ENCODE measurements at regions not wholly inside any gene's neighbourhood (a gene's known extent, or its start where the extent isn't known, plus 50 kb on each side); places are given as distances from the start of the nearest gene placed in this dataset.

DNA sequence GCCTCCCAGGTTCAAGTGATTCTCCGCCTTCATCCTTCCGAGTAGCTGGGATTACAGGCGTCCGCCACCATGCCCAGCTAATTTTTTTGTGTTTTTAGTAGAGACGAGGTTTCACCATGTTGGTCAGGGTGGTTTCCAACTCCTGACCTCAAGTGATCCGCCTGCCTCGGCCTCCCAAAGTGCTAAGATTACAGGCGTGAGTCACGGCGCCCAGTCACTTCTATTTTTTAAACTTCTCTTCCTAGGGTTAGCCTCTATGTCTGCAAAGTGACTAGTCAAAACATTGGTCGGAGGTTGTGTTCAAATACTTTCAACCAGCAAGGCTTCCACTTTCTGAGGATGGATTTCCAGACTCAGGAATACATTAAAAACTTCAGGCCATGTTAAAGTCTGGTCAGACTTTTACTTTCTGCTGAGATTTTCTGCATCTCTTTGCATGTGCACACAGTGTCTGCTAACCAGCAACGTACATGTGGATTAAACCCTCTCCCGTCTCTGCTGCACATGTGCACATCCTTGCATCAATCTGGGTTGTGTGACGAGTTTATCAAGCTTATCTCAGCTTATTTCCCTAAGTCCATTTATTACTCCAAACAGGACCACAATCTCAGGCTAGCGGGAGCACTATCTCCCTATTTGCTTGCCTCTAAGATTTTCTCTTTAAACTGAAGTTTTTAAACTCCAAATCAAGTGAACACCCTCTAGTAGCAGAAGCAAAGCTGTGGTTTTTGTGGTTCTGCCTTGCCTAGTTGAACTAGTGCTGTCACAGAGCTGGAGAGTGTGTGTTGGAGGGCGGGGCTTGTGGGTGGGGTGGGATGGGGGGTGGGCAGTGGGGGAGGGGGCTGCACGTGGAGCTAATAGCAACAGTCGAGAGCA is 525.2 kb upstream of the GOT2 start:
- no peaks in the 10 kb centered on the region for H3K9me2 ChIP-seq (ENCODE audit: insufficient read depth)
- peak overlapping the region; percentile 64; the same call in 1 of the 2 replicates for H2AFZ ChIP-seq
- Mint-ChIP-seq H3K4me3 (no peak overlapping the region), H3K27me3 (ENCODE audit: insufficient read depth, low read depth, poor library complexity) (no peaks in the 10 kb centered on the region), H3K9me3 (no peaks in the 10 kb centered on the region), H3K27ac (no peak overlapping the region), H3K4me1 (no peaks in the 10 kb centered on the region), H3K36me3 (ENCODE audit: low read depth) (no peaks in the 10 kb centered on the region)
- H3F3A ChIP-seq (replicated peaks; ENCODE audit: low read depth): no peaks in the 10 kb centered on the region
- TF ChIP-seq, protein P1, sequence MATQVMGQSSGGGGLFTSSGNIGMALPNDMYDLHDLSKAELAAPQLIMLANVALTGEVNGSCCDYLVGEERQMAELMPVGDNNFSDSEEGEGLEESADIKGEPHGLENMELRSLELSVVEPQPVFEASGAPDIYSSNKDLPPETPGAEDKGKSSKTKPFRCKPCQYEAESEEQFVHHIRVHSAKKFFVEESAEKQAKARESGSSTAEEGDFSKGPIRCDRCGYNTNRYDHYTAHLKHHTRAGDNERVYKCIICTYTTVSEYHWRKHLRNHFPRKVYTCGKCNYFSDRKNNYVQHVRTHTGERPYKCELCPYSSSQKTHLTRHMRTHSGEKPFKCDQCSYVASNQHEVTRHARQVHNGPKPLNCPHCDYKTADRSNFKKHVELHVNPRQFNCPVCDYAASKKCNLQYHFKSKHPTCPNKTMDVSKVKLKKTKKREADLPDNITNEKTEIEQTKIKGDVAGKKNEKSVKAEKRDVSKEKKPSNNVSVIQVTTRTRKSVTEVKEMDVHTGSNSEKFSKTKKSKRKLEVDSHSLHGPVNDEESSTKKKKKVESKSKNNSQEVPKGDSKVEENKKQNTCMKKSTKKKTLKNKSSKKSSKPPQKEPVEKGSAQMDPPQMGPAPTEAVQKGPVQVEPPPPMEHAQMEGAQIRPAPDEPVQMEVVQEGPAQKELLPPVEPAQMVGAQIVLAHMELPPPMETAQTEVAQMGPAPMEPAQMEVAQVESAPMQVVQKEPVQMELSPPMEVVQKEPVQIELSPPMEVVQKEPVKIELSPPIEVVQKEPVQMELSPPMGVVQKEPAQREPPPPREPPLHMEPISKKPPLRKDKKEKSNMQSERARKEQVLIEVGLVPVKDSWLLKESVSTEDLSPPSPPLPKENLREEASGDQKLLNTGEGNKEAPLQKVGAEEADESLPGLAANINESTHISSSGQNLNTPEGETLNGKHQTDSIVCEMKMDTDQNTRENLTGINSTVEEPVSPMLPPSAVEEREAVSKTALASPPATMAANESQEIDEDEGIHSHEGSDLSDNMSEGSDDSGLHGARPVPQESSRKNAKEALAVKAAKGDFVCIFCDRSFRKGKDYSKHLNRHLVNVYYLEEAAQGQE (IDR thresholded peaks at IDR 0.05; ENCODE audit: unreplicated experiment): no peak
- TF ChIP-seq, protein P2, sequence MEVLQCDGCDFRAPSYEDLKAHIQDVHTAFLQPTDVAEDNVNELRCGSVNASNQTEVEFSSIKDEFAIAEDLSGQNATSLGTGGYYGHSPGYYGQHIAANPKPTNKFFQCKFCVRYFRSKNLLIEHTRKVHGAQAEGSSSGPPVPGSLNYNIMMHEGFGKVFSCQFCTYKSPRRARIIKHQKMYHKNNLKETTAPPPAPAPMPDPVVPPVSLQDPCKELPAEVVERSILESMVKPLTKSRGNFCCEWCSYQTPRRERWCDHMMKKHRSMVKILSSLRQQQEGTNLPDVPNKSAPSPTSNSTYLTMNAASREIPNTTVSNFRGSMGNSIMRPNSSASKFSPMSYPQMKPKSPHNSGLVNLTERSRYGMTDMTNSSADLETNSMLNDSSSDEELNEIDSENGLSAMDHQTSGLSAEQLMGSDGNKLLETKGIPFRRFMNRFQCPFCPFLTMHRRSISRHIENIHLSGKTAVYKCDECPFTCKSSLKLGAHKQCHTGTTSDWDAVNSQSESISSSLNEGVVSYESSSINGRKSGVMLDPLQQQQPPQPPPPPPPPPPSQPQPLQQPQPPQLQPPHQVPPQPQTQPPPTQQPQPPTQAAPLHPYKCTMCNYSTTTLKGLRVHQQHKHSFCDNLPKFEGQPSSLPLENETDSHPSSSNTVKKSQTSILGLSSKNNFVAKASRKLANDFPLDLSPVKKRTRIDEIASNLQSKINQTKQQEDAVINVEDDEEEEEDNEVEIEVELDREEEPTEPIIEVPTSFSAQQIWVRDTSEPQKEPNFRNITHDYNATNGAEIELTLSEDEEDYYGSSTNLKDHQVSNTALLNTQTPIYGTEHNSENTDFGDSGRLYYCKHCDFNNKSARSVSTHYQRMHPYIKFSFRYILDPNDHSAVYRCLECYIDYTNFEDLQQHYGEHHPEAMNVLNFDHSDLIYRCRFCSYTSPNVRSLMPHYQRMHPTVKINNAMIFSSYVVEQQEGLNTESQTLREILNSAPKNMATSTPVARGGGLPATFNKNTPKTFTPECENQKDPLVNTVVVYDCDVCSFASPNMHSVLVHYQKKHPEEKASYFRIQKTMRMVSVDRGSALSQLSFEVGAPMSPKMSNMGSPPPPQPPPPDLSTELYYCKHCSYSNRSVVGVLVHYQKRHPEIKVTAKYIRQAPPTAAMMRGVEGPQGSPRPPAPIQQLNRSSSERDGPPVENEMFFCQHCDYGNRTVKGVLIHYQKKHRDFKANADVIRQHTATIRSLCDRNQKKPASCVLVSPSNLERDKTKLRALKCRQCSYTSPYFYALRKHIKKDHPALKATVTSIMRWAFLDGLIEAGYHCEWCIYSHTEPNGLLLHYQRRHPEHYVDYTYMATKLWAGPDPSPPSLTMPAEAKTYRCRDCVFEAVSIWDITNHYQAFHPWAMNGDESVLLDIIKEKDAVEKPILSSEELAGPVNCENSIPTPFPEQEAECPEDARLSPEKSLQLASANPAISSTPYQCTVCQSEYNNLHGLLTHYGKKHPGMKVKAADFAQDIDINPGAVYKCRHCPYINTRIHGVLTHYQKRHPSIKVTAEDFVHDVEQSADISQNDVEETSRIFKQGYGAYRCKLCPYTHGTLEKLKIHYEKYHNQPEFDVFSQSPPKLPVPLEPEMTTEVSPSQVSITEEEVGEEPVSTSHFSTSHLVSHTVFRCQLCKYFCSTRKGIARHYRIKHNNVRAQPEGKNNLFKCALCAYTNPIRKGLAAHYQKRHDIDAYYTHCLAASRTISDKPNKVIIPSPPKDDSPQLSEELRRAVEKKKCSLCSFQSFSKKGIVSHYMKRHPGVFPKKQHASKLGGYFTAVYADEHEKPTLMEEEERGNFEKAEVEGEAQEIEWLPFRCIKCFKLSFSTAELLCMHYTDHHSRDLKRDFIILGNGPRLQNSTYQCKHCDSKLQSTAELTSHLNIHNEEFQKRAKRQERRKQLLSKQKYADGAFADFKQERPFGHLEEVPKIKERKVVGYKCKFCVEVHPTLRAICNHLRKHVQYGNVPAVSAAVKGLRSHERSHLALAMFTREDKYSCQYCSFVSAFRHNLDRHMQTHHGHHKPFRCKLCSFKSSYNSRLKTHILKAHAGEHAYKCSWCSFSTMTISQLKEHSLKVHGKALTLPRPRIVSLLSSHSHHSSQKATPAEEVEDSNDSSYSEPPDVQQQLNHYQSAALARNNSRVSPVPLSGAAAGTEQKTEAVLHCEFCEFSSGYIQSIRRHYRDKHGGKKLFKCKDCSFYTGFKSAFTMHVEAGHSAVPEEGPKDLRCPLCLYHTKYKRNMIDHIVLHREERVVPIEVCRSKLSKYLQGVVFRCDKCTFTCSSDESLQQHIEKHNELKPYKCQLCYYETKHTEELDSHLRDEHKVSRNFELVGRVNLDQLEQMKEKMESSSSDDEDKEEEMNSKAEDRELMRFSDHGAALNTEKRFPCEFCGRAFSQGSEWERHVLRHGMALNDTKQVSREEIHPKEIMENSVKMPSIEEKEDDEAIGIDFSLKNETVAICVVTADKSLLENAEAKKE (CRISPR knock-in tag; IDR thresholded peaks at IDR 0.05): no peak
- TF ChIP-seq, protein P3, sequence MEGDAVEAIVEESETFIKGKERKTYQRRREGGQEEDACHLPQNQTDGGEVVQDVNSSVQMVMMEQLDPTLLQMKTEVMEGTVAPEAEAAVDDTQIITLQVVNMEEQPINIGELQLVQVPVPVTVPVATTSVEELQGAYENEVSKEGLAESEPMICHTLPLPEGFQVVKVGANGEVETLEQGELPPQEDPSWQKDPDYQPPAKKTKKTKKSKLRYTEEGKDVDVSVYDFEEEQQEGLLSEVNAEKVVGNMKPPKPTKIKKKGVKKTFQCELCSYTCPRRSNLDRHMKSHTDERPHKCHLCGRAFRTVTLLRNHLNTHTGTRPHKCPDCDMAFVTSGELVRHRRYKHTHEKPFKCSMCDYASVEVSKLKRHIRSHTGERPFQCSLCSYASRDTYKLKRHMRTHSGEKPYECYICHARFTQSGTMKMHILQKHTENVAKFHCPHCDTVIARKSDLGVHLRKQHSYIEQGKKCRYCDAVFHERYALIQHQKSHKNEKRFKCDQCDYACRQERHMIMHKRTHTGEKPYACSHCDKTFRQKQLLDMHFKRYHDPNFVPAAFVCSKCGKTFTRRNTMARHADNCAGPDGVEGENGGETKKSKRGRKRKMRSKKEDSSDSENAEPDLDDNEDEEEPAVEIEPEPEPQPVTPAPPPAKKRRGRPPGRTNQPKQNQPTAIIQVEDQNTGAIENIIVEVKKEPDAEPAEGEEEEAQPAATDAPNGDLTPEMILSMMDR (conservative IDR thresholded peaks at IDR 0.05; ENCODE audit: low read depth in 2 of 2): no peak
- no peak for TF ChIP-seq JUNB (IDR thresholded peaks at IDR 0.05; ENCODE audit: unreplicated experiment)
- TF ChIP-seq STAT1 (IDR thresholded peaks at IDR 0.05; ENCODE audit: unreplicated experiment): no peak
- TF ChIP-seq EZH2phosphoT487 (IDR thresholded peaks at IDR 0.05; ENCODE audit: unreplicated experiment): no peak
- TF ChIP-seq NANOG (IDR thresholded peaks at IDR 0.05; ENCODE audit: borderline replicate concordance): no peak
- TF ChIP-seq, protein P4, sequence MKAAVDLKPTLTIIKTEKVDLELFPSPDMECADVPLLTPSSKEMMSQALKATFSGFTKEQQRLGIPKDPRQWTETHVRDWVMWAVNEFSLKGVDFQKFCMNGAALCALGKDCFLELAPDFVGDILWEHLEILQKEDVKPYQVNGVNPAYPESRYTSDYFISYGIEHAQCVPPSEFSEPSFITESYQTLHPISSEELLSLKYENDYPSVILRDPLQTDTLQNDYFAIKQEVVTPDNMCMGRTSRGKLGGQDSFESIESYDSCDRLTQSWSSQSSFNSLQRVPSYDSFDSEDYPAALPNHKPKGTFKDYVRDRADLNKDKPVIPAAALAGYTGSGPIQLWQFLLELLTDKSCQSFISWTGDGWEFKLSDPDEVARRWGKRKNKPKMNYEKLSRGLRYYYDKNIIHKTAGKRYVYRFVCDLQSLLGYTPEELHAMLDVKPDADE (IDR thresholded peaks at IDR 0.05): no peak
- TF ChIP-seq CREB1 (CRISPR knock-in tag; IDR thresholded peaks at IDR 0.05; ENCODE audit: low read depth): no peak
- TF ChIP-seq EZH2 (IDR thresholded peaks at IDR 0.05; ENCODE audit: low read depth, unreplicated experiment): no peak
- TF ChIP-seq ZNF114 (CRISPR knock-in tag; IDR thresholded peaks at IDR 0.05): no peak
- TF ChIP-seq ZNF331 (CRISPR knock-in tag; IDR thresholded peaks at IDR 0.05; ENCODE audit: low read depth): no peak
- TF ChIP-seq POLR2AphosphoS5 (IDR thresholded peaks at IDR 0.05; ENCODE audit: low read depth): no peak
- no peaks in the 10 kb centered on the region for H3K36me3 ChIP-seq (ENCODE audit: insufficient read depth)
- H3K27ac ChIP-seq (ENCODE audit: low read depth): no peak overlapping the region
- no peaks in the 10 kb centered on the region for H3K79me2 ChIP-seq (replicated peaks; ENCODE audit: insufficient read depth)
- no peak overlapping the region for H3K4me3 ChIP-seq
- no peak for ATAC-seq
- no peaks in the 10 kb centered on the region for H4K20me1 ChIP-seq (replicated peaks; ENCODE audit: insufficient read depth)
- no peaks in the 10 kb centered on the region for H3K4me1 ChIP-seq (ENCODE audit: insufficient read depth)
- no peak for DNase-seq (ENCODE audit: low spot score)
- no peaks in the 10 kb centered on the region for H3K27me3 ChIP-seq (ENCODE audit: insufficient read depth)
- no peak overlapping the region for H3K4me2 ChIP-seq
